ENCODE measurements at regions not wholly inside any gene's neighbourhood (a gene's known extent, or its start where the extent isn't known, plus 50 kb on each side); places are given as distances from the start of the nearest gene placed in this dataset.
"Not testable (repeated sequence)": the region's sequence is repeated elsewhere in the genome, so short reads cannot be mapped to it uniquely, and the experiment has no call there.

DNA sequence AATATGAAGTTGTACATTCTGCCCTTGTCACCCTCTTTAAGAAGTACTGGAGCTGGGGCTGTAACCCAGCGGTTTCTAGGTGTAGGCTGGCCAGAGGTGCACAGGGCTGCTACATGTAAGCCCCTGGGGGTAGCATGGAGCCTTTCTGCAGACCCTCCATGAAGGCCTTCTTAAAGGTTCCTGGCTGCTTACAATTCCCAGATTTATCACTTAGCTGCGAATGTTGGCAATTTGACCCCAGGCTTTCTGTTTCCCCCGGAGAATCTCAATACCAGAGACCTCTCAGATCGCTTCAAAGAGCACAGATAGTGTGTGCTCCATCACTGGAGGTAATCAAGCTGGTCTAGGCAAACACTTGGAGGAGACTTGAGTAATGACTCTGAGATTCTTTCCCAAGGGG, 309.4 kb downstream of the CBLN1 start:
- no peak for DNase-seq

DNA sequence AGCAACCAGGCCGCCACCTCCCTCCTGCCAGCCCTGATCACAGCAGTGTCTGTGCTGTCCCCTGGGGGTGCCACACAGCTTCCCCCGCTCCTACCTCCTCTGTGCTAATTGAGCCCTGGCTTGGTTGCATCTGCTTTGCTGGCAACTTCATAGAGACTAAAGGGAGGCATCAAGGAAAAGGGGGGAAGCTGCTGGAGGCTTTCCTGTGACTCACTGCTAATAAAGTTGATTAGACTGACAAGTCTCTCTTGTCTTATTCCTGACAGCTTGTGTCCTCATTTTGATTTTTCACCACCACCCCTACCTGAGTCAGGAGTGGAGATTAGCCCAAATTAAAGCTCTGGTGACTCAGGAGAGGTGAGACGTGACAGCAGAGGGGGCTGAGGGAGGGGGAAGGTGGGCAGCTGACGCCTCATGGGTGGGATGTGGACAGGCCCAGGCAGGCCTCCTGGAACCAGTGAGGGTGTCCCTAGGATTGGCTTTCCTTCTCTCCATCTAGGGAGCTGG, 310.0 kb downstream of the CBLN1 start:
- no peak for DNase-seq

DNA sequence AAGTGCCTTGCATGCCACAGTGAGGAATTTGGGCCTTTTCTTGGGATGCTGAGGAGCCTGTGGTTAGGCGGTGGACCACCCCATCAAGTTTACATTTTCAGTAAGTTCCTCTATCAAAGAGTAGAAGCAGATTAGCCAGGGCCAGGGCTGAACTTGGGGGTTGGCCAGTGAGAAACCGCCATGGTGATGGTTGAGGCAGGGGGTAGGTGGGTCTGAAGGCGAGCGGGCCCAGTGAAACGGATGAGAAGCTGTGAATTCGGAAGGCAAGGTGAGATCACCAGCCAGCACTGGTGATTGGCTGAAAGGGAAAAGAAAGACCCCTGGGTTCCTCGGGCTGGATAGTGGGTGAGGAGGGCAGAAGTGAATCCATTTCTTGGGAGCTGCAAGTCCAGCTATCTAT, 311.4 kb downstream of the CBLN1 start:
- DNase-seq, result no peak

- no peak for DNase-seq
Measured at GRCh38 chr16:48969611-48970010, 312.0 kb downstream of the CBLN1 start.

- DNase-seq, result no peak
Measured at GRCh38 chr16:48965386-48965785, 316.3 kb downstream of the CBLN1 start.

DNA sequence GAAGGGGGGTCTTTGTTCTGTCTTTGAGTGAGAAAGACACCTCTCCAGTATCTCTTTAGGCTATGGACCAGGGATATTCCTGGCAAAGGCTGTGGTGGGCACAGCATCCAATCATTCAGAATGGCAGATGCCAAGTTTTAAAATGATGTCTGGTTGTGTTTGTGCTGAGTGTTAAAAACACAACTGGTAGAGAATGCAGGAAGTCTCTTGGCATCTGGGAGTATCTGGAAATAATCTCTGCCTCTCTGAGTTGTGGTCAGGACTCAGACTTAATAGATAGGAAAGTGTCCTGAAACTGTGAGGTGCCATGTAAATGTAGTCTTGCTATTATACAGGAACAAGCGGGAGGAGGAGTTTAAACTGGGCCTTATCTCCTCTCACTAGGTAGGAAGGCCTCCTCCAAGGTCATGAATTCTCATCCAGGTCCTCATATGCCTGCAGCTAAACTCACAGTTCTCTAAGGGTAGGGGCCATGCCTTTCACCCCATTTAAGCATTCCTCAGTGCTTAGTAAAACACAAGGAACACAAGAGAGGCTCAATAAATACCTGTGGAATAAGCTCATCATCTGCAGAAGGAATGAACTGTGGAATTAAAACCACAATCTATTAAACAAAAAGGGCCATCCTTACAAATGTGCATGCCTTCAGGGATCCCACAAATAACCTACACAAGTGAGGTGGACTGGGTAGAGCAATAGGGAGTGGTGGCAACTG, 317.6 kb downstream of the CBLN1 start:
- DNase-seq, result no peak

GRCh38 chr16:48963306-48963705, 318.3 kb downstream of the CBLN1 start:
- DNase-seq, result no peak

- no peak for DNase-seq
Measured at GRCh38 chr16:48961546-48961945, 320.1 kb downstream of the CBLN1 start.

DNA sequence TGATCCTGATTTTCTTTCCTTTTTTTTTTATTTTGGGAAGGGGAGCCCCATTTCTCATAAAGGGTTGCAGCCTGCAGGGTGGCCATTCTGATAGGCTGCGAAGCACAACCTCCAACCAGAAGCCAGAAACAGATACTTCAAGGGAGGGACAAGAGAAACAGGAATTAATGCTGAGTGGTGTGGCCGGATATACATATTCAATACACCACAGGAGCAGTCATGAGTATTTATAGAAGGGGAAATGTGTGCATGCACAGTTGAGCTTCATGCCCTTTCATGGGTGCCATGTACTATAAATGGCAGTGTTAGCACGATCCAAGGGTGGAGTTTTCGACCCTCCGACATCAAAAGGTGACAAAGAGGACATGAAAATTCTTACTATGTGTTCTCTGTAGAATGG, 320.8 kb downstream of the CBLN1 start:
- no peak for DNase-seq

DNA sequence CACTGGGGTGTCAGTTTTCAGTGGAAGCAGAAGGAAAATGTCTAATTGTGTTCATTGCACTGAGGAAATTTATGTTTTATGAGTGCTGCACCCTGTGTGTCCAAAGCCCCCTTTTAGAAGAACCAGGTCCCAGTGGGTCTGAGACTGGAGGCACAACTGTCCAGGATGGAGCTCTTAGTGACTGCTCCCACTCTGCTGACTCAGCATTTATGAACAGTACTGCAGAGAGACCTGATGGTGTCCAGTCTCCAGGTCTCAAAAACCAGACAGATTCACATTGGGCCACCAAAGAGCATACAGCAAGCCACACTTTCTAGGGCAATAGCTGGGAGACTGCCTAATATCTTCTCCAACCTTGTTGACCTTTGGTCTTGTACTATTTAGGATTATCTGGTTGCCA, 321.9 kb downstream of the CBLN1 start:
- DNase-seq, result no peak

DNA sequence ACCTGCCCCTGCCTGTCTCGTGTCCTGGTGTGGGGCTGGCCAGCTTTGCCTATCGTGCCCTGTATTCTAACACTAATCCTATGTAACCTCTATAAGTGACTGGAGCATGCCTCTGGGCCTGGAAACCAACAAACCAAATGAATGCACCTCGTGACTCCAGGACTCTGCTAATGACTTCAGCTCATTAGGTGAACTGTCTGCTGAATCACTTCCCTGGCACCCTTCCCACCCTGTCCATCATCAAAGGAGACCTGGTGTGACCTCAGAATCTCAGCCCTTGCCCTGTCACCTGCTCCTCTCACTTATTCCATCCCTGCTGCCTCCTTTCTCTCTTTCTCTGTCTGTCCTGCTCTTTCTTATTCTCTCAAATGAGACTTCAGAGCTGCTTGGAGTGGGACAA, 322.4 kb downstream of the CBLN1 start:
- no peak for DNase-seq

DNA sequence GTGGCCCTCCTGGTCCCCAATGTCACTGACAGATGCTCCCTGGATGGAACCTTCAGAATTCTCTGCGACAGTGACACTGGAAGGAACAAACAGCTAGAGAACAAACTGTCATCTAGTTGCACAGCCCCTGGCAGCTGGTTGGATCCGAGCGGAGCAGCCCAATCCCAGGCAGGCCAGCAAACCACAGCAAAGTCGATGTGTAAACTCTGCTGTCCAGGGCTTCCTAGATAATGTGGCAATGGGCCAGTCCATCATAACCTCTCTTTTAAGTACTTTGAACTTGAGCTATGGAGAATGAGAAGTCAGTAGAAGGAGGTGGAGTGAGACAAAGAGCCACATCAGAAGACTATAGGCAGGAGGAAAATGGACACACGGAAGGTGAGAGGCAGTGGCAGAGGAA, 323.0 kb downstream of the CBLN1 start:
- DNase-seq, result no peak

- DNase-seq, result no peak
Measured at GRCh38 chr16:48956620-48957019, 325.0 kb downstream of the CBLN1 start.

DNA sequence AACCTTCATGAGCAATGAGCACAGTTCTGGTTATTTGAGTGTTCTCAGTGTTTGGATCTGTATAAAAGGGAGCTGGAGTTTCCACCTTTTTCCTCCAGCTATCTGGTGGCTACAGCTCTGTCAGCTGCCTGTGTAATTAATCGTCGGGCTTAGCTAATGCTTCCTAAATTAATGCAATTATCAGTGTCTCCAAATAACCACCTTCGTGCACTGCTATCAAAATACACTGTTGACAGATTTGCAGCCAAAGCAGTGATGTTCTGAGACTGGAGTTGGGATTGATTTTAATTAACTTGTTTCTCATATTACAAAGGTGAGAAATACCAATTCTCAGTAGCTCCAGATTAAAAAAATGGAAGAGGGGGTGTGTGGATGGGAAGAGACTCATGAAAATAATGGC, 325.8 kb downstream of the CBLN1 start:
- no peak for DNase-seq

GRCh38 chr16:48951621-48952125, 330.0 kb downstream of the CBLN1 start:
- DNase-seq, result not testable (repeated sequence)

- no peak for DNase-seq
Measured at GRCh38 chr16:48950184-48950583, 331.5 kb downstream of the CBLN1 start.

- no peak for DNase-seq
Measured at GRCh38 chr16:48949636-48950035, 332.0 kb downstream of the CBLN1 start.

DNA sequence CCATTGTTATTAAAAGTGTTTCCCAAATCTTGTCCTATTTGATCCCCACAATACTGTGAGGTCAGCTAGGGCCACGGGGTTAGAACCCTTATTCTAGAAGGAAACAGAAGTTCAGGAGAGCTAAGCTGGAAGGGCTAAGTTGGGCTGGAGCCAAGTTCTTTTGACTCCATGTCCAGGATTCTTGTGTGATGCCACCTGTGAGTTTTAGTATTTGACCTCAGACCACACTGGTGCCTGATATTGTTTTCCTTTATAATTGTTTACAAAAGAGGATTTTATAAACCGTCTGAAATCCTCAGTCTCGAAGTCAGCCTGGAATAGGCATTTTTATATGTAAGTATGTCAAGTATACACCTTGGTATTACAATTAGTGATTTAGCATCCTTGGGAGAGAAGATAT, 332.7 kb downstream of the CBLN1 start:
- DNase-seq, result no peak

DNA sequence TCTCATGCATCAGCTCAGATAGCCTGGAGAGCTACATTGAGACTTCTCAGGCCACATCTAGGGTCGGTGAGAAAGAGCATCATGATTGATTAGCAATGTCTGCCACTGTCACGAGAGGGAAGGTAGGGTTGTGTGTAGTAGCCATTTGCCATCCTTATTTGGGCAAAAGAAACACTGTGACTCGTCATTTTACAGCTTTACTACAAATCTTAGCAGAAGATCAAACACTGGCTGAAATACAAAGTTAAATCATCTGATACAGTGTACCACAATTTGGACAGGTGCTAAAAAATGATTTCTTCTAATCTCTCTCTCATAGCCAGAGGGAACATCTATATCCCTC, 334.3 kb downstream of the CBLN1 start:
- DNase-seq, result no peak

- DNase-seq, result no peak
Measured at GRCh38 chr16:48946686-48947370, 334.8 kb downstream of the CBLN1 start.

DNA sequence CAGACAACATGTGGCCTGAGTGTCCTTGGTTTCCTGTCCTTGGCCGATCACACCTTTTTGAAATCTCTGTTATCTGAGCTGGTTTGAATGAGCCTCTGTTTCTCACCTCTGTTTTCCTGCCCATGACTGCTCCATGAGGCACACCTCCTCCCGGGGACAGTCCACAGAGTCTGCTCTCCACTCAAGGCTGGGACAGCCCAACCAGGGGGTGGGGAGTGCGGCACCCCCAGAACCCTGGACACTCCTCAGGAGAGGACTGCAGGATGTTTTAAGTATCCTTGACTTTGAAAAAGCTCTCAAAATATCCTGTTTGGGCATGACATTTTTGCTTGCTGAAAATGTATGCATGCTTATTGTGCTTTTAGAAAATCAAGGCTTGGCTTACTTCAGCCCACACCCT, 333.0 kb upstream of the N4BP1 start:
- no peak for DNase-seq

- DNase-seq, result no peak
Measured at GRCh38 chr16:48936811-48937210, 326.8 kb upstream of the N4BP1 start.

DNA sequence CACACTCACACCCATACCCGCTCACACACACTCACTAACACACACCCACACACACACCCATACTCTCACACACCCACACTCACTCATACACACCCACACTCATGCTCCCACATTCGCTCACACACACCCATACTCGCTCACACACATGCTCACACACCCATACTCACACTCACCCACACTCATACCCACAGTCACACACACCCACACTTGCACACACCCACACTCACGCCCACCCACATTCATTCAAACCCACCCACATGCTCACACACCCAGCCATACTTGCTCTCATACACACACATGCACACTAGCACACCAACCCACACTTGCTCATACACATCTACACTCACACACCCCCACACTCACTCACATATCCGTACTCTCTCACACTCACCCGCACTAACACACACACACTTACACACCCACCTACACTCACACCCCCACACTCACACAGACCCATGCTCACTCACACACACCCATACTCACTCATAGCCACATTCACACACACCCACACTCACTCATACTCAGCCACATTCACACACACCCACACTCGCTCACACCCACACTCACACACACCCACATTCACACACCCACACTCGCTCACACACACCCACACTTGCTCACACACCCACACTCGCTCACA, 322.4 kb upstream of the N4BP1 start:
- no peak for DNase-seq

- DNase-seq, result no peak
Measured at GRCh38 chr16:48930951-48931553, 321.1 kb upstream of the N4BP1 start.

All from bone marrow (tissue), 2 donors.